Left cardiac atrium (tissue), 4 donors: ENCODE measurements at regions not wholly inside any gene's neighbourhood (a gene's known extent, or its start where the extent isn't known, plus 50 kb on each side); places are given as distances from the start of the nearest gene placed in this dataset.

Experiments
- ATAC-seq, 2 donors: fragments of 200-7000 bp; cut with Tn5 transposase; one replicate each; pipeline ENCODE4 v1.9.1; 2020; ENCODE audit warnings: mild to moderate bottlenecking in 2 of 2, moderate library complexity in 2 of 2
- DNase-seq: peaks from one replicate; pipeline ENCODE4 v3.0.0-alpha.2; 2020
- intact Hi-C, 2 donors: fragments of 100-400 bp; cut with DNase I; formaldehyde crosslinking; loops; one replicate each; pipeline versions ENCODE4 v1.14.1 to v1.15.1; 2022 to 2023
- donor health status: DM: no; HTN: yes; CAD: no.
- donor health status: DM: no; HTN: yes; CAD: no; lungs with severe emphysema.
- donor health status: DM: yes; HTN: yes; CAD: no.
- donor health status: Dilated cardiomyopathy.

- intact Hi-C loops = no loop called here
- no peak for ATAC-seq
- peak; percentile 7 for DNase-seq
These were observed 115.6 kb upstream of the RUNX3 start for GRCh38 chr1:25045480-25046193.

GRCh38 chr1:25043228-25043580 is 113.1 kb upstream of the RUNX3 start:
- intact Hi-C loops = no loop called here
- ATAC-seq = no peak
- no peak for DNase-seq

GRCh38 chr1:25042331-25043227 is 112.5 kb upstream of the RUNX3 start:
- intact Hi-C loops = no loop called here
- DNase-seq = no peak
- no peak for ATAC-seq

- no peak for DNase-seq
- ATAC-seq = no peak
- intact Hi-C loops = no loop called here
These were observed 111.8 kb upstream of the RUNX3 start for GRCh38 chr1:25041916-25042315.

- ATAC-seq = no peak
- no peak for DNase-seq
- intact Hi-C loops = no loop called here
These were observed 110.1 kb upstream of the RUNX3 start for GRCh38 chr1:25040122-25040685.

GRCh38 chr1:25039229-25039628 is 109.2 kb upstream of the RUNX3 start:
- no peak for DNase-seq
- intact Hi-C loops = loop anchor here in 1 of 2 donors (5.0 kb wide), 2 partner anchors 107 to 192 kb away; partner anchors contain the start of gene RUNX3
- no peak for ATAC-seq

- ATAC-seq (no peak), DNase-seq (no peak)
- intact Hi-C loops = loop anchor here in 1 of 2 donors (5.0 kb wide), 2 partner anchors 106 to 191 kb away; partner anchors contain the start of gene RUNX3
These were observed 108.6 kb upstream of the RUNX3 start for GRCh38 chr1:25038699-25039098.

- ATAC-seq (peak in 1 of 2 donors; percentile 15), DNase-seq (no peak)
- intact Hi-C loops = loop anchor here in 1 of 2 donors (5.0 kb wide), 2 partner anchors 105 to 190 kb away; partner anchors contain the start of gene RUNX3
These were observed 107.3 kb upstream of the RUNX3 start for GRCh38 chr1:25037174-25038074.

GRCh38 chr1:25036117-25036546 is 106.1 kb upstream of the RUNX3 start:
- ATAC-seq (no peak), DNase-seq (peak; percentile 1)
- intact Hi-C loops = loop anchor here in 1 of 2 donors (5.0 kb wide), 2 partner anchors 104 to 189 kb away; partner anchors contain the start of gene RUNX3

GRCh38 chr1:25035523-25036116 is 105.5 kb upstream of the RUNX3 start:
- DNase-seq (no peak), ATAC-seq (no peak)
- intact Hi-C loops = loop anchor here in 1 of 2 donors (5.0 kb wide), 2 partner anchors 103 to 188 kb away; partner anchors contain the start of gene RUNX3

- ATAC-seq (no peak), DNase-seq (peak; percentile 7)
- intact Hi-C loops = loop anchor here in 1 of 2 donors (5.0 kb wide), 2 partner anchors 103 to 188 kb away; partner anchors contain the start of gene RUNX3
These were observed 104.9 kb upstream of the RUNX3 start for GRCh38 chr1:25034736-25035522.

GRCh38 chr1:25033828-25034705 is 104.0 kb upstream of the RUNX3 start:
- peak; percentile 64 to 70 for ATAC-seq
- intact Hi-C loops = no loop called here
- DNase-seq = peak; percentile 41

GRCh38 chr1:25033030-25033827 is 103.2 kb upstream of the RUNX3 start:
- no peak for DNase-seq
- no peak for ATAC-seq
- intact Hi-C loops = no loop called here

GRCh38 chr1:25031966-25032667 is 102.0 kb upstream of the RUNX3 start:
- no peak for DNase-seq
- peak; percentile 59 to 64 for ATAC-seq
- intact Hi-C loops = no loop called here

GRCh38 chr1:25031601-25031965 is 101.5 kb upstream of the RUNX3 start:
- ATAC-seq (no peak), DNase-seq (no peak)
- intact Hi-C loops = no loop called here
